ENCODE measurements at regions not wholly inside any gene's neighbourhood (a gene's known extent, or its start where the extent isn't known, plus 50 kb on each side); places are given as distances from the start of the nearest gene placed in this dataset.
"Not testable (repeated sequence)": the region's sequence is repeated elsewhere in the genome, so short reads cannot be mapped to it uniquely, and the experiment has no call there.

DNA sequence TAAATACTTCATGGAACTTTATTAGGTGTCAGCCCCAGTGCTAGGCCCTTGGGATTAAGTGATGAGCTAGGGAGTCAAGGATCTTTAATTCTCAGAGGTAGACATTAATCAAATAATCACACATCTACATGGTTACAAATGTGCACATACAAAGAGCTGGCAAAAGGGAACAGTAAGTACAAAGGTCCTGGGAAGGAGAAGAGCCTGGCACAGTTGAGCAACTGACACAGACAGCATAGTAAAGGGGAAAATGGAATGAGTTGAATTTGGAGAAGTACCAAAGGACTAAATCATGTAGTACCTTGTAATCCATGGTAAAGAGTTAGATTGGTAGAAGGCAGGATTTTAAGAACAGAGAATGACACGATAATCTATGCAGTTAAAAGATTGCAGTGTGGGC, 116.3 kb downstream of the APIP start:
- TF ChIP-seq, protein P1, sequence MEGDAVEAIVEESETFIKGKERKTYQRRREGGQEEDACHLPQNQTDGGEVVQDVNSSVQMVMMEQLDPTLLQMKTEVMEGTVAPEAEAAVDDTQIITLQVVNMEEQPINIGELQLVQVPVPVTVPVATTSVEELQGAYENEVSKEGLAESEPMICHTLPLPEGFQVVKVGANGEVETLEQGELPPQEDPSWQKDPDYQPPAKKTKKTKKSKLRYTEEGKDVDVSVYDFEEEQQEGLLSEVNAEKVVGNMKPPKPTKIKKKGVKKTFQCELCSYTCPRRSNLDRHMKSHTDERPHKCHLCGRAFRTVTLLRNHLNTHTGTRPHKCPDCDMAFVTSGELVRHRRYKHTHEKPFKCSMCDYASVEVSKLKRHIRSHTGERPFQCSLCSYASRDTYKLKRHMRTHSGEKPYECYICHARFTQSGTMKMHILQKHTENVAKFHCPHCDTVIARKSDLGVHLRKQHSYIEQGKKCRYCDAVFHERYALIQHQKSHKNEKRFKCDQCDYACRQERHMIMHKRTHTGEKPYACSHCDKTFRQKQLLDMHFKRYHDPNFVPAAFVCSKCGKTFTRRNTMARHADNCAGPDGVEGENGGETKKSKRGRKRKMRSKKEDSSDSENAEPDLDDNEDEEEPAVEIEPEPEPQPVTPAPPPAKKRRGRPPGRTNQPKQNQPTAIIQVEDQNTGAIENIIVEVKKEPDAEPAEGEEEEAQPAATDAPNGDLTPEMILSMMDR (IDR thresholded peaks at IDR 0.05): no peak
- no peak for TF ChIP-seq EZH2 (IDR thresholded peaks at IDR 0.05; ENCODE audit: borderline replicate concordance, insufficient read depth, low read depth, low read length, poor library complexity, severe bottlenecking)
- peaks cover 0 to 8% (median 0%) of the 10 kb centered on the region in 3 donors for H3K9me3 ChIP-seq (ENCODE audit: control extremely low read depth in 1 of 3, control insufficient read depth in 2 of 3, insufficient read depth in 1 of 3, low read length in 2 of 3)
- no peak overlapping the region for H3K27ac ChIP-seq (ENCODE audit: low read length in 2 of 2)
- H3K79me2 ChIP-seq (ENCODE audit: control insufficient read depth, insufficient read depth, low read length): no peaks in the 10 kb centered on the region
- ChIA-PET CTCF (no interaction called here), POLR2A (no interaction called here)
- no peaks in the 10 kb centered on the region for H3K27me3 ChIP-seq (replicated peaks in 1 of 4; ENCODE audit: control extremely low read depth in 1 of 4, control insufficient read depth in 3 of 4, insufficient read depth in 4 of 4, low read length in 3 of 4)
- no peaks in the 10 kb centered on the region for H3K9me3 Mint-ChIP-seq (ENCODE audit: insufficient read depth)
- H3K27ac Mint-ChIP-seq: no peak overlapping the region
- no peak overlapping the region for H3K9ac ChIP-seq (ENCODE audit: low read length)
- no peak overlapping the region for H3K4me3 Mint-ChIP-seq
- DNase-seq (no peak), ATAC-seq (ENCODE audit: low read depth) (no peak)
- no peak overlapping the region for H3K4me3 ChIP-seq (ENCODE audit: control extremely low read depth in 1 of 5, extremely low read depth in 1 of 5, insufficient read depth in 1 of 5, low read depth in 2 of 5, low read length in 4 of 5)
- peaks cover 7% of the 10 kb centered on the region for H3K27me3 Mint-ChIP-seq
- H3K4me2 ChIP-seq (replicated peaks; ENCODE audit: low read depth, low read length, poor library complexity, severe bottlenecking): no peak overlapping the region
- no peaks in the 10 kb centered on the region for H3K4me1 ChIP-seq (ENCODE audit: control insufficient read depth in 2 of 2, insufficient read depth in 2 of 2, low read length in 2 of 2)
- H4K20me1 ChIP-seq (ENCODE audit: control insufficient read depth, insufficient read depth, low read length, poor library complexity, severe bottlenecking): no peaks in the 10 kb centered on the region
- no peaks in the 10 kb centered on the region for H3K36me3 ChIP-seq (replicated peaks in 1 of 2; ENCODE audit: control extremely low read depth in 1 of 2, control insufficient read depth in 1 of 2, extremely low read depth in 1 of 2, insufficient read depth in 2 of 2, low read length in 1 of 2)
- no peak overlapping the region for H2AFZ ChIP-seq (ENCODE audit: insufficient read depth, low read depth, low read length, poor library complexity, severe bottlenecking)
- intact Hi-C loops (cut with micrococcal nuclease): no loop called here
- WGBS (ENCODE audit: insufficient coverage): 100% methylated on average over 1 of the region's 1 CpG
- no peaks in the 10 kb centered on the region for H3K4me1 Mint-ChIP-seq

DNA sequence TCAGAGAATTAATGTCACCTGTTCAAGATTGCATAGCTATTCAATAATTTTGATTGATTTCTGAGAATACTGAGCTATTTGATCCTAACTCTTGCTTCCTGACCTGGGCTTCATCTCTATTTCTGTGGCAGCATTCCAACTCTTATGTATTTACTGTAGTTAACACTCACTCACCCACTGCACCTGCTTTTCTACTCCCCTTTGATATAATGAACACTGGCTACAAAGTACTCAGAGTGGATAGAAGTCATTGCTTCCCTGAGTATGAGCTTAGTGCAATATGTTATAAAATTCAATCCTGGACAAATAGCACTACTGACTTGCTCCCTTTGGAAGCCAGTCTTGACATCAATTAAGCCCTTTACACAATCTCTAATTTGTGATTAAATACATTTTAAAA, 117.2 kb downstream of the APIP start:
- intact Hi-C loops (cut with micrococcal nuclease): no loop called here
- Histone ChIP-seq H3K4me3 (ENCODE audit: control extremely low read depth in 1 of 5, extremely low read depth in 1 of 5, insufficient read depth in 1 of 5, low read depth in 2 of 5, low read length in 4 of 5) (no peak overlapping the region), H4K20me1 (ENCODE audit: control insufficient read depth, insufficient read depth, low read length, poor library complexity, severe bottlenecking) (no peaks in the 10 kb centered on the region), H3K4me1 (ENCODE audit: control insufficient read depth in 2 of 2, insufficient read depth in 2 of 2, low read length in 2 of 2) (no peaks in the 10 kb centered on the region), H3K27ac (ENCODE audit: low read length in 2 of 2) (no peak overlapping the region), H3K36me3 (replicated peaks in 1 of 2; ENCODE audit: control extremely low read depth in 1 of 2, control insufficient read depth in 1 of 2, extremely low read depth in 1 of 2, insufficient read depth in 2 of 2, low read length in 1 of 2) (no peaks in the 10 kb centered on the region), H3K9me3 (ENCODE audit: control extremely low read depth in 1 of 3, control insufficient read depth in 2 of 3, insufficient read depth in 1 of 3, low read length in 2 of 3) (peaks cover 0 to 8% (median 0%) of the 10 kb centered on the region in 3 donors), H3K27me3 (replicated peaks in 1 of 4; ENCODE audit: control extremely low read depth in 1 of 4, control insufficient read depth in 3 of 4, insufficient read depth in 4 of 4, low read length in 3 of 4) (no peaks in the 10 kb centered on the region), H2AFZ (ENCODE audit: insufficient read depth, low read depth, low read length, poor library complexity, severe bottlenecking) (no peak overlapping the region), H3K9ac (ENCODE audit: low read length) (no peak overlapping the region), H3K4me2 (replicated peaks; ENCODE audit: low read depth, low read length, poor library complexity, severe bottlenecking) (no peak overlapping the region), H3K79me2 (ENCODE audit: control insufficient read depth, insufficient read depth, low read length) (no peaks in the 10 kb centered on the region)
- H3K9me3 Mint-ChIP-seq (ENCODE audit: insufficient read depth): no peaks in the 10 kb centered on the region
- ChIA-PET CTCF (no interaction called here), POLR2A (no interaction called here)
- H3K27ac Mint-ChIP-seq: no peak overlapping the region
- TF ChIP-seq, protein P1 (IDR thresholded peaks at IDR 0.05): no peak
- no peak for TF ChIP-seq EZH2 (IDR thresholded peaks at IDR 0.05; ENCODE audit: borderline replicate concordance, insufficient read depth, low read depth, low read length, poor library complexity, severe bottlenecking)
- no peak for DNase-seq
- no peaks in the 10 kb centered on the region for H3K4me1 Mint-ChIP-seq
- H3K4me3 Mint-ChIP-seq: no peak overlapping the region
- ATAC-seq (ENCODE audit: low read depth): no peak
- peaks cover 13% of the 10 kb centered on the region for H3K27me3 Mint-ChIP-seq

DNA sequence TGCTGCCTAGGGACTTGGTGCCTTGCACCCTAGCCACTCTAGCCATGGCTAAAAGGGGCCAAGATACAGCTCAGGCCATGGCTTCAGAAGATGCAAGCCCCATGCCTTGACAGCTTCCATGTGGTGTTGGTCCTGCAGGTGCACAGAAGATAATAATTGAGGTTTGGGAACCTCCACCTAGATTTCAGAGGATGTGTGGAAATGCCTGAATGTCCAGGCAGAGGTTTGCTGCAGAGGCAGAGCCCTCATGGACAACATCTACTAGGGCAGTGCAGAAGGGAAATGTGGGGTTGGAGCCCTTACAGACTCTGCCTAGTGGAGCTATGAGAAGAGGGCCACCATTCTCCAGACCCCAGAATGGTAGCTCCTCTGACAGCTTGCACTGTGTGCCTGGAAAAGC, 118.7 kb downstream of the APIP start:
- H3K36me3 ChIP-seq (replicated peaks in 1 of 2; ENCODE audit: control extremely low read depth in 1 of 2, control insufficient read depth in 1 of 2, extremely low read depth in 1 of 2, insufficient read depth in 2 of 2, low read length in 1 of 2); H3K4me1 Mint-ChIP-seq; H3K9me3 ChIP-seq (ENCODE audit: control extremely low read depth in 1 of 3, control insufficient read depth in 2 of 3, insufficient read depth in 1 of 3, low read length in 2 of 3); H3K27ac ChIP-seq (ENCODE audit: low read length in 2 of 2); POLR2A ChIA-PET; H3K4me3 ChIP-seq (ENCODE audit: control extremely low read depth in 1 of 5, extremely low read depth in 1 of 5, insufficient read depth in 1 of 5, low read depth in 2 of 5, low read length in 4 of 5); H3K4me1 ChIP-seq (ENCODE audit: control insufficient read depth in 2 of 2, insufficient read depth in 2 of 2, low read length in 2 of 2); DNase-seq; H3K27me3 ChIP-seq (replicated peaks in 1 of 4; ENCODE audit: control extremely low read depth in 1 of 4, control insufficient read depth in 3 of 4, insufficient read depth in 4 of 4, low read length in 3 of 4); H3K4me3 Mint-ChIP-seq; H3K9ac ChIP-seq (ENCODE audit: low read length); H4K20me1 ChIP-seq (ENCODE audit: control insufficient read depth, insufficient read depth, low read length, poor library complexity, severe bottlenecking); ATAC-seq (ENCODE audit: low read depth); CTCF ChIA-PET; H3K9me3 Mint-ChIP-seq (ENCODE audit: insufficient read depth); intact Hi-C loops (cut with micrococcal nuclease); H3K27ac Mint-ChIP-seq; H3K79me2 ChIP-seq (ENCODE audit: control insufficient read depth, insufficient read depth, low read length); H2AFZ ChIP-seq (ENCODE audit: insufficient read depth, low read depth, low read length, poor library complexity, severe bottlenecking); H3K4me2 ChIP-seq (replicated peaks; ENCODE audit: low read depth, low read length, poor library complexity, severe bottlenecking): not testable (repeated sequence)
- peaks cover 16% of the 10 kb centered on the region for H3K27me3 Mint-ChIP-seq
